Heart left ventricle (tissue), 16 donors: ENCODE measurements at regions not wholly inside any gene's neighbourhood (a gene's known extent, or its start where the extent isn't known, plus 50 kb on each side); places are given as distances from the start of the nearest gene placed in this dataset.

Experiments used
- ATAC-seq, 4 donors: fragments of 200-7000 bp; cut with Tn5 transposase; one replicate each; pipeline ENCODE4 v1.9.1; 2020 to 2022; ENCODE audit warnings: moderate library complexity in 4 of 4, mild to moderate bottlenecking in 3 of 4, moderate number of reproducible peaks in 1 of 4
- DNase-seq, 5 donors: peaks; one replicate each; pipeline ENCODE4 v3.0.0-alpha.2; 2020
- H3K27ac ChIP-seq, 12 donors: fragments of 200-600 bp; sonication (generic) in 4 of 12; one replicate each; pipeline versions ENCODE4 v1.5.0 to v1.8.0; 2016 to 2022; ENCODE audit warnings: mild to moderate bottlenecking in 2 of 12
- H3K27me3 ChIP-seq, 9 donors: fragments of 200-600 bp; sonication (generic) in 2 of 9; one replicate each; pipeline versions ENCODE4 v1.5.1 to v1.8.0; 2016 to 2022; ENCODE audit warnings: mild to moderate bottlenecking in 3 of 9
- H3K36me3 ChIP-seq, 9 donors: fragments of 200-600 bp; sonication (generic) in 2 of 9; one replicate each; pipeline versions ENCODE4 v1.5.0 to v1.8.0; 2018 to 2022; ENCODE audit warnings: mild to moderate bottlenecking in 2 of 9
- H3K4me1 ChIP-seq, 12 donors: fragments of 200-600 bp; sonication (generic) in 4 of 12; one replicate each; pipeline versions ENCODE4 v1.5.0 to v1.8.0; 2016 to 2022; ENCODE audit warnings: mild to moderate bottlenecking in 3 of 12
- H3K4me3 ChIP-seq, 12 donors: fragments of 200-600 bp; sonication (generic) in 4 of 12; one replicate each; pipeline versions ENCODE4 v1.5.0 to v1.8.0; 2017 to 2022; ENCODE audit warnings: mild to moderate bottlenecking in 9 of 12, moderate library complexity in 4 of 12
- H3K9me3 ChIP-seq, 12 donors: fragments of 200-600 bp; sonication (generic) in 4 of 12; one replicate each; pipeline versions ENCODE4 v1.5.0 to v1.8.0; 2016 to 2022; ENCODE audit warnings: mild to moderate bottlenecking in 1 of 12
- CTCF ChIP-seq, 12 donors: fragments of 200-600 bp; sonication (generic) in 4 of 12; IDR thresholded peaks; one replicate each; pipeline versions ENCODE4 v1.5.0 to v1.8.0; 2018 to 2022; ENCODE audit warnings: antibody characterized with exemption in 12 of 12, mild to moderate bottlenecking in 5 of 12
- POLR2A ChIP-seq, 2 donors: fragments of 450-650 bp; IDR thresholded peaks; one replicate each; pipeline ENCODE4 v1.6.1; 2017; ENCODE audit warnings: antibody characterized with exemption in 2 of 2, mild to moderate bottlenecking in 2 of 2, moderate library complexity in 2 of 2
- WGBS, 4 donors: extraction: QIAGEN DNeasy Blood & Tissue Kit in 2 of 4; methylation state at CpG; one replicate each; pipeline versions ENCODE4 v1.1.5 to v1.1.7; 2013 to 2018; 5-methylcytosine and 5-hydroxymethylcytosine counted together
- intact Hi-C, 10 donors: fragments of 100-400 bp; cut with DNase I; formaldehyde crosslinking; loops; one replicate each; pipeline versions ENCODE4 v1.11.1 to v1.14.2; 2022
- donor health status: ischemic (EF 13 %, LVEDD 7.1; RV severe dilation, severe dysfunction).
- donor health status: healthy with polysubstance abuse.
- donor health status: DM: no; HTN: yes; CAD: no.
- donor health status: DM: no; HTN: no; CAD: no.
- donor health status: ischemic (EF 25% LVEDD 6.9; RV normal size, moderate dysfunction).
- donor health status: ischemic (EF 25% LVEDD 5.7; RV mildly dilated, moderate dysfunction).
- donor health status: healthy.
- donor health status: DM: yes; HTN: yes; CAD: no.
- donor health status: ischemic (EF 35%, LVEDD 5.7; RV mildly dilated, moderate dysfunction).
- donor health status: nonischemic (EF 11% LVEDD 7.7; RV severe dilation, severe dysfunction).
- donor health status: DM: yes; HTN: yes; CAD: no.
- donor health status: PGD.
- donor health status: ischemic (EF 29% LVEDD 5.4; RV normal size, mild dysfunction).
- donor health status: nonischemic (EF 23%, LVEDD 6.1; RV moderate dilation, normal function).

- ATAC-seq (no peak), DNase-seq (no peak)
- intact Hi-C loops = loop anchor here in 1 of 10 donors (10.0 kb wide), 1 partner anchor 131 kb away; no protein-coding TSS in a partner anchor
- TF ChIP-seq POLR2A (IDR thresholded peaks at IDR 0.05) (no peak), CTCF (IDR thresholded peaks at IDR 0.05) (no peak)
- Histone ChIP-seq H3K27ac (no peak overlapping the region), H3K4me1 (peaks cover 0 to 3% (median 0%) of the 10 kb centered on the region in 12 donors), H3K4me3 (no peak overlapping the region), H3K27me3 (peaks cover 0 to 4% (median 0%) of the 10 kb centered on the region in 9 donors), H3K9me3 (no peaks in the 10 kb centered on the region), H3K36me3 (no peaks in the 10 kb centered on the region)
- 27 to 36% (median 30%) methylated on average over 5 of the region's 5 CpGs for WGBS, 4 donors
These were observed 63.8 kb upstream of the RXFP2 start for GRCh38 chr13:31675440-31675953.

- no peak for TF ChIP-seq CTCF (IDR thresholded peaks at IDR 0.05)
- no peak for TF ChIP-seq POLR2A (IDR thresholded peaks at IDR 0.05)
- no peaks in the 10 kb centered on the region for H3K4me1 ChIP-seq
- no peak overlapping the region for H3K4me3 ChIP-seq
- ATAC-seq = no peak
- intact Hi-C loops = no loop called here
- no peak overlapping the region for H3K27ac ChIP-seq
- no peak for DNase-seq
- H3K36me3 ChIP-seq = no peaks in the 10 kb centered on the region
- no peaks in the 10 kb centered on the region for H3K27me3 ChIP-seq
- peaks cover 0 to 5% (median 0%) of the 10 kb centered on the region in 12 donors for H3K9me3 ChIP-seq
- 78 to 83% (median 82%) methylated on average over 2 of the region's 2 CpGs for WGBS, 4 donors
These were observed 58.2 kb upstream of the RXFP2 start for GRCh38 chr13:31681133-31681532.

GRCh38 chr13:31684466-31684865, 54.9 kb upstream of the RXFP2 start:
- H3K27me3 ChIP-seq = no peaks in the 10 kb centered on the region
- WGBS, 4 donors = 83 to 91% (median 87%) methylated on average over 2 of the region's 2 CpGs
- no peak for TF ChIP-seq CTCF (IDR thresholded peaks at IDR 0.05)
- no peak for TF ChIP-seq POLR2A (IDR thresholded peaks at IDR 0.05)
- H3K27ac ChIP-seq = no peak overlapping the region
- H3K4me1 ChIP-seq = no peaks in the 10 kb centered on the region
- H3K9me3 ChIP-seq = peaks cover 0 to 5% (median 0%) of the 10 kb centered on the region in 12 donors
- DNase-seq (no peak), ATAC-seq (no peak)
- intact Hi-C loops = no loop called here
- no peaks in the 10 kb centered on the region for H3K36me3 ChIP-seq
- no peak overlapping the region for H3K4me3 ChIP-seq

- no peaks in the 10 kb centered on the region for H3K4me1 ChIP-seq
- H3K27me3 ChIP-seq = no peaks in the 10 kb centered on the region
- no peak for DNase-seq
- intact Hi-C loops = no loop called here
- TF ChIP-seq POLR2A (IDR thresholded peaks at IDR 0.05) = no peak
- TF ChIP-seq CTCF (IDR thresholded peaks at IDR 0.05) = no peak
- ATAC-seq = no peak
- H3K4me3 ChIP-seq = no peak overlapping the region
- WGBS, 4 donors = 59 to 72% (median 66%) methylated on average over 4 of the region's 4 CpGs
- H3K9me3 ChIP-seq = peaks cover 0 to 6% (median 0%) of the 10 kb centered on the region in 12 donors
- no peak overlapping the region for H3K27ac ChIP-seq
- H3K36me3 ChIP-seq = no peaks in the 10 kb centered on the region
These were observed 52.5 kb upstream of the RXFP2 start for GRCh38 chr13:31686670-31687425.
